NCI-H446 treated with DMSO at 0.1 percent for 48 hours (cell line): ENCODE measurements at regions not wholly inside any gene's neighbourhood (a gene's known extent, or its start where the extent isn't known, plus 50 kb on each side); places are given as distances from the start of the nearest gene placed in this dataset.

Source experiments
- DNase-seq: peaks from one replicate; lab custom pipeline; 2025; lab: John Stamatoyannopoulos, UW

DNA sequence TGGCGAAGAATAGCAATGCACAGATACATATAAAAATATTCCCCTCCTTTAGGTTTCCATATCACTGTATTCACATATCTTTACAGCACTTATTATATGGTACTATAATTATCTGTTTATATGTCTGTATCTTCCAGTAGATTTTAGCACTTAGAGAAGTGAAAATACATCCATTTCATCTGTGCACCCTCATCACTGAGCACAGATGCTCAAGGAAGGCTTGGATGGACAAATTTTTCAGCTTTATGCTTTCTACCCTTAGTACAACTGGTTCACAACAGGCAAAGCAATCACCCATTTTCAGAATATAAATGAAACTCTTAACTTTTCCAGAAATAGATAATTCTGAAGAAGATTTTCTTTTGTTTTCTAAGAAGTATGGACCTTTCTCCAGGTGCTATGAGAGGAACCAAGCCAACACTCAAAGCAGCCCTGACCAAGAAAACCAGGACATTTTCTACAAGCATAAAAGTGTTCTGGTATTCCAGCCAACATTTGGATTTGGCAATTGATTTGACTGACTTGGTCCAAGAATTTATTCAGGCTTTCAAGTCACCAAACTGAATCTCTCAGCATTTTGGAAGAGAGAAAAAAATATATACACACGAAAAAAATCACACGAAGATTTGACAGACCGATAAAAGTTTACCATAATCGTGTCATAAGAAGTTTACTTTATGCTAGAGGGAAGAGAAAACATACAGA lies 170.2 kb upstream of the CD180 start:
- peak; percentile 21 for DNase-seq

DNA sequence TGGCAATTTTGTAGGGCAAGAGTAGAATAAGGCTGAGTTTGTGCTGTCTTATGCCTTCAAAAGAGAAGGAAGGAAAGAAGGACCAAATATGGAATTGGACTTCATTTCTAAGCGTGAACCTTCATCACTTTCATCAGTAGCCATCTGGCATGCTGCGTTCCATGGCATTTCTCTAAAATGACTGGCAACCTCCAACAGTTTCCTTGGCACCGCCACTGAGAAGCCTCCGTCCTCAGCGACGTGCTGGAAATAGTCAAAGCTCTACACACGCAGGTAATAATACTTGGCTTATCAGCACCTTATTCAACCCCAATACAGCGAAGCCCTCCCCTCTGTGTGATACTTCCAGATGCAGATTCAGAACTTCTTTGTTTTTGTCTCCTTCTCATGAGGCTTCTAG lies 169.7 kb upstream of the CD180 start:
- peak; percentile 37 for DNase-seq

DNA sequence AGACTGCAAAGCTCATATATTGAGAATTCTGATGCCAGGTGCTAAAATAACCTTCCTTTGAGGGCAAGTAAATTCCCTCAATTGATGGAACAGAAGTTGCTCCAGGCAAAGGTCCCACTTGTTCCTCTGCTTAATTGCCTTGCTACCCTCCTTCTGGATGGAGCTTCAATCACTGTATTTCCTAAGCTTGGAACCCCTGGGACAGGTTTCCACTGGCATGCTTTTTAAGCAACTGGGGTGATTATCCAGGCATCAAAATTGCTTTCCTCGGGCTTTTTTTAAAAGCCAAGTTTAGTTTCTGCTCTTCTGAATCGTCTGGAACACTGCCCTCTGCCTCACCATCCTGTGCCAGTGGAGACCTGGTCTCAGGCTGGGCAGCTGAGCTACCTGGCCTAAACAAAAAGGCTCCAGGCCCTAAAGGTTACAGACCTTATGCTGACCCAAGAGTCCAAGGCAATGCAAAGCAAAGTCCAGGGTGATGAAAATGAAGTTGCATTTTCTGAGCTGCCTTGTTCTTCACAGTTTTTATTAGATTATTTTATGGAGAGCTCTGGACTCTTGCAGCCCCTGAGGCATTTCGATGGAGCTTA lies 167.9 kb upstream of the CD180 start:
- DNase-seq: no peak

DNA sequence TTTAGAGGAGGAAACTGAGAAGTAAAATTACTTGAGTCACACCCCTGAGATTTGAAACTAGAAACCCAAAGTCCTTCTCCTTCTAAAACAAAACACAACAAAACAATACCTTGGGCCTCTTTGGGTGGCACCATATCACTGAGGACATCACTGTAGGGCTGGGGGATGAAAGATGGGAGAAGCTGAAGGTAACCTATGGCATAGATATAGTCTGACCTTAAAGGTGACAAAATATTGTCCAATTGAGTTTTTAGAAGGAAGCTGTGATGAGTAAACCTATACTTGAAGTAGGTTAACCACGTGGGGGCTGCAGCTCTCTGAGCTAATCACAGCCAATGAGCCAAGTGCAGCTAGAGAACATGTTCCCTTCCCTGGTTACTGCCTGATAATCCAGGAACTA lies 167.4 kb upstream of the CD180 start:
- DNase-seq: no peak

DNA sequence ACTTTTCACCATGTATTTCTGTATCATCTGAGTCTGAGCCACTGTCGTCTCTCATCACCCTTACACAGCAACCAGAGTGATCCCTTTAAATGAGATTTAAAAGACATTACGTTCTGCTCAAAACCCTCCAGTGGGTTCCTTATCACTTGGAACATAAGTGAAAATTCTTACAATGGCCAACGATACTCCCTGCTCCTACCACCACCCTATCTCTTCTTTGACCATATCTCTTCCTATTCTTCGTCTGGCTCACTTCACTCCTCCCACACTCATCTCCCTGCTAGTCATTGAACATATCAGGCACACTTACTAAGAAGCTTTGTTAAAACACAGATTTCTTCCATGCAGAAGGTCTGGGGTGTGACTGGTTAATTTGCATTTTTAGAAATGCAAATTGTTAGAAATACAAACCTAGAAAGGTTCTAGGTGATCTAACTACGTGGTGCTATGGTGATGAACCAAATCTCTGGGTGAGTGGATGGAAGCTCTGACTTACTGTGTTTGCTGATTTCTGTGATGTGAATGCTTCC lies 166.6 kb upstream of the CD180 start:
- DNase-seq: no peak

DNA sequence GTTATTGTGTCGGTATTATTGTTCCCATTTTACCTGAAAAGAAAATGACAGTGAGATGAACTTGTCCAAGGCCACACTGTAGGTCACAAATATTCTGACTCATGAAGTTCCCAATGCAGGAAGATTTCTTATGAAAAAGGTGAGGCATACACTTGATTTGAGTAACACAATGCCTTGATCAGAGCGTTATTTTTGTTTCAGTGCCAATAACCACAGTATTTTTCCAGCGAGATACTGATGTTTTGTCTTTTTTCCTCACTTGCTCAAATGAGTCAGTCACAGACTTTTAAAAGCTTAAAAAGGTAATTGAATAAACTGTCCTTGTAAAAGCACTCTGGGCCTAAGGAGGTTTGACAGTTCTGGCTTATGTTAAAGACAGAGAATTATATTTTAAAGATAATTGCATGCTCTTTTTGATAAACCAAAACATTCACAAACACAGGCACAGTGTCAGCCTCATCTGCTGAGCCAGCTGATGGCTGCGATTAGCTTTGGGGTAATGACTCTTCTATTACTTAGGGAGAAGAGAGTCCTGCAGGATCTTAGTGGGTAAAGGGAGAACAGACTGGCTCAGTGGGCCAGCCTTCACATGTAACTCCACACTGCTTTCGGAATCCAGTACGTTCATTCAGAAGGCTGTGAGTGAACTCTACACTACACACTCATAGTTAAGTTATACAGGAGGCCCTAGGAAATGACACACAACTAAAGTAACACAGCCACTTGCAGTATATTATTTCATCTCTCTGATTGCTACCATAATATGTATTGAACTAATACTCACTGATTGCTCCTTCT lies 165.5 kb upstream of the CD180 start:
- DNase-seq: no peak

DNA sequence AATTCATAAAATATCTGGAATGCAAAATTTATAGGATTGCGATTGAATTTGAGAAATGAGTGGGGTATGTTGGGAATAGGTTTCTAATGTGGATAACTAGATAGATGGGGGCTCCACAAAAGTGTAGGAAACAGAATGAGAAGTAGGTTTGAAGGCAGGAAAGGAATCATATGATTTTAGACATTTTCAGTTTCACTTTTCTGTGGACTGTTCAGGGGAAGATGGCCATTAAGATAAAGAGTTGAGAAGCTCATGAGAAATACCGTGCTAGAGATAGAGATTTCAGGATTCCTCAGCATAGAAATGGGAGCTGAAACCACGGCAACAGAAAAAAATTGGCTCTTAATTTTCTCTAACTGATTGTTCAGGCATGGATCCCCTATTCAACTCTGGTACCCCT lies 163.4 kb upstream of the CD180 start:
- DNase-seq: no peak

DNA sequence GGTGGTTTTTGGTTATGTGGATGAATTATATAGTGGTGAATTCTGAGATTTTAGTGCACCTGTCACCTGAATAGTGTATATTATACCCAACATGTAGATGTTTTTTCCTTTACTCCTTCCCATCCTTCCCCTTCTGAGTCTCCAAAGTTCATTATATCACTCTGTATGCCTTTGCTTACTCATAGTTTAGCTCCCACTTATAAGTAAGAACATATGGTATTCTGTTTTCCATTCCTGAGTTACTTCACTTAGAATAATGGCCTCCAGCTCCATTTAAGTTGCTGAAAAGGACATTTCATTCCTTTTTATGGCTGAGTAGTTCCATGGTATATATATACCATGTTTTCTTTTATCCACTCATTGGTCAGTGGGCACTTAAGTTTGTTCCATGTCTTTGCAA lies 161.6 kb upstream of the CD180 start:
- DNase-seq: no peak

DNA sequence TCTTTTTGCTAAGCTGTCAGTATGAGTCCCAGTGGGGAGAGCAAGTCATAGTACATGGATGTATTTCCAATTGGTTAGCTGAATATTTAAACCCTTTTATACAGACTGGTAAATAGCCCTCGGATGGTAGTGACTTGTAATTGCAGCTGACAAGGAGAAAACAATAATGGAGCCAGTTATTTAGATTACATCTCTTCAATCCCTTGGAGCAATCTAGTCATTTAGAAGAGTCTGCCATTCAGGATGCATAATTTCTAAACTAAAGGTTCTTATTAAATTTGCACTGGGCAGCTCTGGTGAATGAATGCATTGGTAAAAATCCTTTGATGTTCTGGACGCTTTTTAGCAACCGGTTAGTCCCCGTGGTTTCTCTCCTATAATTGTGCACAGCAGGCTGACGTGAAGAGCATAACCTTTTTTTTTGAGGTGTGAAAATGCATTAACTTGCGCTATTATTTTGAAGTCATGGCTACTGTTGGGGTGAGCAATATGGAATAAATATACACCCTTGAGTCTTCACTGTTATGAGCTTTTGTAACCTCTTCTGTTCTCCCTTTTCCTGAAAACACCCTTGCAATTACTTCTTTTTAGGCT lies 158.6 kb upstream of the CD180 start:
- no peak for DNase-seq

DNA sequence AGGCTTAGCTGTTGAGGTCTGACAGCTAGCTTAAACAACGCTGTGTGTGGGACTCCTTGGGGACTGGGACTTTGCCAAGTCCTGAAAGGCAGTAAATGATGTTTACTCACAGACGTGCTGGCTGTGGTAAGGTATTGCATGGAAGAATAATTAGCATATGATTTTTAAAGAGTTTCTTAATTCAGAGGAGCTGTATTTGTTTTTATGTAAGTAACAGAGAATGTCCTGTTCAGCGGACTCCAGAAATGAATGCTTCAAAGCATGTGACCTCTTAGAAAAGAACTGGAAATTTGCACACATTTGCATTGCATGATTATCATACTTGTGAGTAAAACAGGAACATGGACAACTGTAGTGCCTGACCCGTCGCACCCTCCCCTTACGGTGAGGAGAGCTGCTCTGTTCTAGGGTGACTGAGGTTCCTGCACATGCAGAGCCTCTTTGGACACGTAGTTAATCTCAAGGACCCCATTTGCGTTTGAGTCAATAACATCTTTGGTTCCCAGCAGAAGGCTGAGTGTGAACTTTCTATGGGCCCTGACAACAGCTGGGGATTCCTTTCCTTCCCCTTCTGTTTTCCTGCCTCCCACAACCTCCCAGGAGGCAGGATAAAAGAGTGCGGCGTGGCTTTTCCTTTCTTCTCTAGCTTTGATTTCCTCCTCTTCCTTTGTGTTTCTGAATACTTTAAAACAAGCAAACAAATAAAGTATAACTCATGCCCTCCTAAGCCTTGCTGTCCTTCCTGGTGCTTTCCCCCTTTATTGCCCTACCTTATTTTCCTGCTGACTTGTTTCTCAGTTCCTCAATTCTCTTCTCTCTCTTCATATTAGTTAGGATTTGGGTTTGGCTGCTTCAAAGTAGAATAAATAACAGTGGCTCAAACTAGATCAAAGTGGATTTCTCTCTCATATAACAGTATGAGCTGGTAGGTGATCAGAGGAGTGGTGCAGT lies 157.2 kb upstream of the CD180 start:
- DNase-seq: peak; percentile 15

DNA sequence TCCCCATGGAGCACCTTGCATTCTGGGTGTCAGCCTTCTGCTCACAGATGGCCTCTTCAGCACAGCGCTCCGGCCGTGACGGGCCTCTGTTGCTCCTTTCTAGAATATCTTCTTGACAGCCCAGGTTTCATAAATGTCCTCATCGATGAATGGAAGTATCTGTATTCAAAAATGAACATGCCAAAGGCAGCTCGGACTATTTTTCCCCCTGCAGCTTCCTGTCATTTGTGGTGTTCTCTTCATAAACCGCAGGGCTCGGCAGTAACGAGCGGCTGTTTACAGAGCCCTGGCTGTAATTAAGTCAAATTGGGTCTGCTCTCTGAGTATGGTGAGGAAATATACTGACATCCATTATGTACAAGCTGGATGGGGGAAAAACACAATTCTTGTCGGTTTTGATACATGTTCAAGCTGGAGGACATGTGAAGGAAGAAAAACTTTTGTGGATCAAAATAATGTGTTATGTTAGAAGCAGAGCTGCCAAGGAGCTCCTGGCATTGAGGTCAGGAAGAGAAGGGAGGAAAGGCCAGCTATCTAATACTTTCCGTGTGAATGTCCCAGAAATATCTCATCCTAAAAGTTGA lies 154.1 kb upstream of the CD180 start:
- DNase-seq: no peak

DNA sequence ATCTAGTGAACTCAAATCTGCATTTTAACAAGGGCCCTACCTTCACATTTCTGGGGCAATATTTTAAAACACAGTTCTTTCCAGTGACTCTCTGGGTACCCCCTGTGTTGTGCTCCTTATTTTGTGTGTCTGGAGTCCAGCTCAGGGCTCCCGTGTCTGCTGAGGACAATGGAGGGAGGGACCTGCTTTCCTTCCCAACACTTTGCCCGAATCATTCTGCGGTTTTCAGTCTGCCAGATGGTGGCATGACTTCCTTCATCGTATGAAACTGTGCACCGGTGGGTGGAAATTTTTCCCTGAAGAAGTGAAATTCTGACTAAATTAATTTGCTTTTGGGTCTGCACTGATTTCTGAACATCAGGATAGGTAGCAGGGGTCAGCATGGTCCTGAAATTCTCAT lies 153.6 kb upstream of the CD180 start:
- DNase-seq: peak; percentile 21

DNA sequence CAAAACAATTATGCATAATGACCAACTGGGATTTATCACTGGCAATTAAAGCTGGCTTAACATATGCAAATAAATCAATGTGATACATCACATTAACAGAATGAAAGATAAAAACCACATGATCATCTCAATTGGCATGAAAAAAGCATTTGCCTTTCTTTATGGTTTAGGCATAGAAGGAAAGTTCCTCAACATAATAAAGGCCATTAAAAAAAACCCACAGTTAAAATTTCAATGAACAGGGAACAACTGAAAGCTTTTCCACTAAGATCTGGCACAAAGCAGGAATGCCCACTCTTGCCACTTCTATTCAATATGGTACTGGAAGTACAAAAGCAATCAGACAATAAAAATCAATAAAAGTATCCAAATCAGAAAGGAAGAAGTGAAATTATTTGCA lies 151.2 kb upstream of the CD180 start:
- no peak for DNase-seq

DNA sequence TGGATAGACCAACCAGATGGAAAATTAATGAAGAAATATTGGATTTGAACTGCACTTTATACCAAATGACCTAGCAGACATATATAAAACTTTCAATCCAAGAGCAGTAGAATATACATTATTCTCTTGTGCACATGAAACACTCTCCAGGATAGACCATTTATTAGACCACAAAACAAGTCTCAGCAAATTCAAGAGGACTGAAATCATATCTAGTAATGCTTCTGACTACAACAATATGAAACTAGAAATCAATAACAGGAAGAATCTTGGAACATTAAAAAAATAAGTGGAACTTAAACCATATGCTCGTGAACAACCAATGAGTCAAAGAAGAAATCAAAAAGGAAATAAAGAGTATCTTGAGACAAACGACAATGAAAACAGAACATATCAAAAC lies 150.0 kb upstream of the CD180 start:
- no peak for DNase-seq

DNA sequence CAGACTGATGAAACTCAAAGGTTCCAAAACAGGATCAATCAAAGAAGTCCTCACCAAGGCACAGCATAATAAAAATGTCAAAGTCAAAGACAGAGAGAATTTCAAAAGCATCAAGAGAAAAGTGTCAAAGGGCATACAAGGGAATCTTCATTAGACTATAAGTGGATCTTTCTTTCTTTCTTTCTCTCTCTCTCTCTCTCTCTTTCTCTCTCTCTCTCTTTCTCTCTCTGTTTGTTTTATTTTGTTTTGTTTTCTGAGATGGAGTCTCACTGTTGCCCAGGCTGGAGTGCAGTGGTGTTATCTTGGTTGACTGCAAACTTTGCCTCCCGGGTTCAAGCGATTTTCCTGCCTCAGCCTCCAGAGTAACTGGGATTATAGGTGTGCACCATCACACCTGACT lies 148.3 kb upstream of the CD180 start:
- no peak for DNase-seq

DNA sequence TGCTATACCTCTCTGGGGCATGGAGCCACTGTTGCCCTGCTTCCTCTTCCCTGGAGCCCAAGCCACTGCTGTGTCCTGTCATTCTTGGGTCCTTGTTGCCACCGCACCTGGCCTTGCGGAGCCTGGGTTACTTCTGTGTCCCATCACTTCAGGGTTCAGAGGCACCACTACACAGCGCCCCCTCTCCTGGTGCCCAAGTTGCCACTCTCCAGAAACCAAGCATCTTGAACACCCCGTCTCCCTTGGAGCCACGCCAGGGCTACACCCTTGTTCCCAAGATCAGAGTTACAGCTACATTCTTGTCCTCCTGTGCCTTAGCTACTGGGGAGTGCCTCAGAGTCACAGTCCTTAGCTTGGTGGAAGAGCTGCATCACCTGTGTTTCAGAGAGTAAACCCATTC lies 147.2 kb upstream of the CD180 start:
- no peak for DNase-seq

DNA sequence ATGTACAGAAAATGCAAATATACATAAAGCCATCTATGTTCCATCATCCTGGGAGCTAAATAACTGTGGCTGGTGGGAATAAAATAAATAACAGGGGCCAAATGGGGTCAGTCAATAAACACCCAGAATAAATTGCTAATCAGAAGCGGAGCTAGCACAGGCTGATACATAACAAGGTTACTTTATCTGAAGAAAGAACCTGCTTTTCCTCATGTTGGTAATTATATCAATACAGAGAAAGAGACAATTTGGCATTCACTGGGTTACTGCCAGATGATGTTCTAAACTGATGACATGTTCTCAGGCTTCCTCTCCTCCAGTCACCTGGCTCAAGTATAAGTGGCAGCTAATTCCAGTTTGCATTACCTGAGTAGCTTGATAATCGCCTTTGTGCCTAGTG lies 144.9 kb upstream of the CD180 start:
- DNase-seq: no peak

DNA sequence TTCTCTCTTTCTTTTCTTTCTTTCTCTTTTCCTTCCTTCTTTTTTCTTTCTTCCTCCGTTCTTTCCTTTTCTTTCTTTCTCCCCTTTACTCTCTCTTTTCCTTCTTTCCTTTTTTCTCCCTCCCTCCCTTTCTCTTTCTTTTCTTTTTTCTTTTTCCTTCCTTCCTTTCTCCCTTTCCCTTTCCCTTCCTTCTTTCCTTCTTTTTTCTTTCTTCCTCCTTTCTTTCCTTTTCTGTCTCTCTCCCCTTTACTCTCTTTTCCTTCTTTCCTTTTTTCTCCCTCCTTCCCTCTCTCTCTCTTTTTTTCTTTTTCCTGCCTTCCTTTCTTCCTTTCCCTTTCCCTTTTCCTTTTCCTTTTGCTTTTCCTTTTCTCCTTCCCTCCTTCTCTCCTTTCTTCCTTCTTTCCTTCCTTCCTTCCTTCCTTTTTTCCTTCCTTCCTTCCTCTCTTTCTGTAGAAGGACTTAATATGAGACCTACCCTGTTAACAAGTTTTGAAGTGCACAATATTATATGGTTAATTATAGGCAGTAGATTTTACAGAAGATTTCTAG lies 142.7 kb upstream of the CD180 start:
- no peak for DNase-seq

DNA sequence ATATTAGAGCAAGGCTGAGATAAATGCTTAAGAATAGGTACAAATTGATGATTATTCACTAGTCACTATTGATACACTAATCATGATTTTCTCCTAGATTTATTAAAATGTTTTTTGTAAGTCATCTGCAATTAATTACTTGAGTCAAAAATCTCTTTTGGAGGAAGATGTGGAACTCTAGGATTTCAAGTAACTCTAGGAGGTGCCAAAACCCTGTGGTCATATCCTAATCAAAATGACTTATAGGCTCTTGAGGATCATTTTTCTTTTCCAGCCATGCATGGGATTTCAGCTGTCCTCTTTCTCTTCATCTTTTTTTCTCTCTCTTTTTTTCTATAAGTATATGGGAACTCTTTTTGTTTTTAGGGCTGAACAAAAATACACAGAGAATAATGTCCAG lies 141.8 kb upstream of the CD180 start:
- no peak for DNase-seq

DNA sequence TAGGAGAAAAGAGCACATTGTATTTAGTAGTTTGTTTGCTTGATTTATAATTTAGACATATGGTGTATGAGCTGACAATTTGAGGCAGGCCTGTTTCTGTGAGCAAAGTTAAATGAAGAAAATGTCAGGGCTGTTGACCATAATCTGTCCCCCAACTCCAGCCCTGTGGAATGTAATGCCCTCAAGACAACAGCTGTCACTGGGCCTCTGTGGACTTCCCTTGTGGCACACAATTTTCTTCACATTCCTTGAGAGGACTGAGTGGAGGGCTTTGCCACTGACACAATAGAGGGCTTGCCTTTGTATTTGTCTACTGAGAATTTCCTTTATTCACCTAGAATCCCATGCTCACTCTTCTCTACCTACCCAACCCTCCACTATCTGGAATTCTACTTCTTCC lies 141.2 kb upstream of the CD180 start:
- no peak for DNase-seq

DNA sequence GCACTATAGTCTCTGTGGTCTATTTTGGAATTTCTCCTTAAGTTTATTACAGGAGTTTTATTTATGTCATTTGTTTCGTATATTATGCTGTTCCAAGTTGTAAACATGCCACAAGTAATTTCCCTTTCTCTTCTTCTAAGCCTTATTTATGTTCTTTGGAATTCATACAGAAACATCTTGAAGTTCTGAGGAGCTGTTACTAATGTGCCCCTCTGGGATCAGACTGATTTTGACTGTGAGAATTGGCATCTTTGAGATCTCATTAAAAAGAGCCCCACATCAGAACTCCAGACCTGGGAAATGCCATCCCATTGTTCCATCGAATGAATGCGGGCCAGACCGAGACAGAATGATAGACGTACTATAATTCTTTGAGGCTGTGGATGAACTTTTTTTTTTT lies 138.8 kb upstream of the CD180 start:
- no peak for DNase-seq
